EH (cell line): ENCODE measurements at regions not wholly inside any gene's neighbourhood (a gene's known extent, or its start where the extent isn't known, plus 50 kb on each side); places are given as distances from the start of the nearest gene placed in this dataset.
A peak's percentile ranks its signal among the peaks of the same experiment; 100 is the strongest.

ENCODE experiments used
- DNase-seq: peaks from one replicate; pipeline ENCODE4 v3.0.0-alpha.2; 2015; ENCODE audit warnings: low read depth

GRCh38 chr19:28020619-28021258 lies 1192.2 kb downstream of the UQCRFS1 start:
- DNase-seq: no peak

- DNase-seq: no peak
Observed at GRCh38 chr19:28019901-28020300, 1193.0 kb downstream of the UQCRFS1 start.

GRCh38 chr19:28019371-28019770 lies 1193.6 kb downstream of the UQCRFS1 start:
- DNase-seq: no peak

- DNase-seq: no peak
Observed at GRCh38 chr19:28018499-28018898, 1194.5 kb downstream of the UQCRFS1 start.

GRCh38 chr19:28014615-28015405 lies 1198.1 kb downstream of the UQCRFS1 start:
- DNase-seq: no peak

GRCh38 chr19:28012361-28012760 lies 1200.6 kb downstream of the UQCRFS1 start:
- no peak for DNase-seq

- no peak for DNase-seq
Observed at GRCh38 chr19:28010656-28011055, 1202.3 kb downstream of the UQCRFS1 start.

- DNase-seq: no peak
Observed at GRCh38 chr19:28009696-28010095, 1203.3 kb downstream of the UQCRFS1 start.

GRCh38 chr19:28008695-28009094 lies 1204.3 kb downstream of the UQCRFS1 start:
- DNase-seq: no peak

GRCh38 chr19:28003543-28003942 lies 1209.4 kb downstream of the UQCRFS1 start:
- no peak for DNase-seq

GRCh38 chr19:27997069-27997468 lies 1215.9 kb downstream of the UQCRFS1 start:
- DNase-seq: no peak

GRCh38 chr19:27993619-27994570 lies 1219.1 kb downstream of the UQCRFS1 start:
- DNase-seq: no peak

GRCh38 chr19:27986299-27986698 lies 1226.7 kb downstream of the UQCRFS1 start:
- no peak for DNase-seq

- DNase-seq: no peak
Observed at GRCh38 chr19:27975419-27976005, 1237.4 kb downstream of the UQCRFS1 start.

GRCh38 chr19:27974082-27974513 lies 1238.9 kb downstream of the UQCRFS1 start:
- no peak for DNase-seq

- peak; percentile 41 for DNase-seq
Observed at GRCh38 chr19:27972291-27973040, 1240.5 kb downstream of the UQCRFS1 start.

GRCh38 chr19:27971869-27972268 lies 1241.1 kb downstream of the UQCRFS1 start:
- no peak for DNase-seq

GRCh38 chr19:27971071-27971470 lies 1241.9 kb downstream of the UQCRFS1 start:
- peak; percentile 29 for DNase-seq

GRCh38 chr19:27966390-27966816 lies 1246.5 kb downstream of the UQCRFS1 start:
- peak; percentile 13 for DNase-seq

- DNase-seq: no peak
Observed at GRCh38 chr19:27964185-27964584, 1248.8 kb downstream of the UQCRFS1 start.

- DNase-seq: no peak
Observed at GRCh38 chr19:27962264-27962663, 1250.7 kb downstream of the UQCRFS1 start.
